AG09319 (cell line): ENCODE measurements at regions not wholly inside any gene's neighbourhood (a gene's known extent, or its start where the extent isn't known, plus 50 kb on each side); places are given as distances from the start of the nearest gene placed in this dataset.

Experiments used
- DNase-seq: peaks from one replicate; pipeline ENCODE4 v3.0.0-alpha.2; 2010; ENCODE audit warnings: low read depth; ENCODE audit errors: extremely low read depth
- TF ChIP-seq, protein P1 (sequence below): IDR thresholded peaks from 2 replicates; pipeline ENCODE4 v1.5.1; 2011; ENCODE audit warnings: low read depth, mild to moderate bottlenecking, inconsistent platforms, low read length, moderate library complexity

DNA sequence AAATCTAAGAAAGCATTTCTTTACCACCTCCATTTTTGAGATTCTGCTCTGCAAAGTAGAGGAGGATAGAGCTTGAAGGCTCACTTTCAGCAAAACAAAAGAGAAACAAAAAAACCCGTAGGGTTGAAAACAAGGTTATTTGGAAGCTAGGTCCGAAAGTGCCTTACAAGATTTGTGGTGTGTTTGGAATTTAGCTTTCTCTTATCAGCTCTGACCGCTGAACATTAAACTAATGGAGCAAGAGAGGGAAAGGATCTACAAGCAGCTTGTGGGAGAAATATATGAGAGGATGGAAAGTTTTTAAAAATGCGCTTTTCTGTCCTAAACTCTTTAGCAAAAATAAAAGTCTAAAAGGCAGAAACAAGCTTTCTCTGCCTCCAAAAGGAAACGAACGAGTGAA lies 545.5 kb downstream of the NTRK3 start:
- TF ChIP-seq, protein P1, sequence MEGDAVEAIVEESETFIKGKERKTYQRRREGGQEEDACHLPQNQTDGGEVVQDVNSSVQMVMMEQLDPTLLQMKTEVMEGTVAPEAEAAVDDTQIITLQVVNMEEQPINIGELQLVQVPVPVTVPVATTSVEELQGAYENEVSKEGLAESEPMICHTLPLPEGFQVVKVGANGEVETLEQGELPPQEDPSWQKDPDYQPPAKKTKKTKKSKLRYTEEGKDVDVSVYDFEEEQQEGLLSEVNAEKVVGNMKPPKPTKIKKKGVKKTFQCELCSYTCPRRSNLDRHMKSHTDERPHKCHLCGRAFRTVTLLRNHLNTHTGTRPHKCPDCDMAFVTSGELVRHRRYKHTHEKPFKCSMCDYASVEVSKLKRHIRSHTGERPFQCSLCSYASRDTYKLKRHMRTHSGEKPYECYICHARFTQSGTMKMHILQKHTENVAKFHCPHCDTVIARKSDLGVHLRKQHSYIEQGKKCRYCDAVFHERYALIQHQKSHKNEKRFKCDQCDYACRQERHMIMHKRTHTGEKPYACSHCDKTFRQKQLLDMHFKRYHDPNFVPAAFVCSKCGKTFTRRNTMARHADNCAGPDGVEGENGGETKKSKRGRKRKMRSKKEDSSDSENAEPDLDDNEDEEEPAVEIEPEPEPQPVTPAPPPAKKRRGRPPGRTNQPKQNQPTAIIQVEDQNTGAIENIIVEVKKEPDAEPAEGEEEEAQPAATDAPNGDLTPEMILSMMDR, result no peak

DNA sequence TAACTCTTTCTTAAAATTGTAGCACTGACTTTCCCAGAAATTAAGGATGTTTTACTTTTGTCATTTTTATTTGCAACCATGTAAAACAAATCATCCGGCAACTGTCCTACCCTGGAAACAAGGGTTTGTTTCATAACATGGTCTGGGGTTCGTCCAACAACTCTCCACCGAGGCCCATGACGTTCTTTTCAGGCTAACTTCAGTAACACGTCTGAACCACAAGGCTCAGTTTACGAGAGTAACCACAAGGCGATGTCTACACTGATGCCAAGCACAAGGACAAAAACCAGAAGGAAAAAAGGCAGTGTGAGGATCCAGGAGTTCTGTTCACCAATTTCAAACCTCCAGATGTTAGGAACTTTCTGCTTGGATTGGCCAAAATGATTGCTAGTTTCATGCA lies 546.1 kb downstream of the NTRK3 start:
- TF ChIP-seq, protein P1, result no peak

More for the DNA sequence above, 545.5 kb downstream of the NTRK3 start:
- no peak for DNase-seq

GRCh38 chr15:87707566-87708130 lies 548.9 kb downstream of the NTRK3 start:
- no peak for DNase-seq
- TF ChIP-seq, protein P1, result no peak

More for the DNA sequence above, 546.1 kb downstream of the NTRK3 start:
- no peak for DNase-seq

DNA sequence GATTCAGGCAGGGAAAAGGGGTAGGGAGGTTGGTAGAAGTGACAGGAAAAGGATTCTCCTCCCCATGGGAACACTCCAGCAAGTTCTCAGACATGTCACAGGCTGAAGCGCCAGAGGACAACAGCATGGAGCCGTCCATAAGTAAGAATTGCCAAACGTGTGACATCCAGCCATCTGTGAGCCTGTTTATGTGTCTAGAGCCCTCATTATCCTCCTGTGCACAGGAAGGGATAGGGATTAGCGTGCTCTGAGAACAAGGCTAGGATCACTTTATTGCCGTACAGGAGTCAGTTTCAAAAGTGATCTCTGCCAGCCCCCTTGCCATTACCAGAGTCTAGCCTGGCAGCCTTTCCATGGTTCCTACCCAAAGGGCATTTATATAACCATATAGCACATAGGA lies 549.5 kb downstream of the NTRK3 start:
- DNase-seq, result no peak
- TF ChIP-seq, protein P1, result no peak

DNA sequence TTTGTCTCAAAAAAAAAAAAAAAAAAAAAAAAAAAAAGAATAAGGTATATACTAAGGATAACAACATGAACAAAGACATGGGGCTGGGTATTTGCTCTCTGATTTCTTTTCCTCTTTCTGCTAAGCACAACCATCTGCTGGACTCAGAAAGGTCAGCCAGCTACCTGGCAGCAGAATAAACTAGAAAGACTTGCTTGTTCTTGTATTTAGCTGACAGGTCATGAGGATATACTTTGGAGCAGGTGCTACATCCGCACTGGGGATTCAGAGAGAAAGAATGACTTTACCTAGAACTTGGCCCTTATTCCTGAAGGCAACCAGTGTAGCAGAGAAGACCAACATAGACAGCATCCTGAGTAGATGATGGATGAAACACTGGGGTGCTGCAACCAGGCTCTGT lies 550.5 kb downstream of the NTRK3 start:
- TF ChIP-seq, protein P1, result no peak
- no peak for DNase-seq

DNA sequence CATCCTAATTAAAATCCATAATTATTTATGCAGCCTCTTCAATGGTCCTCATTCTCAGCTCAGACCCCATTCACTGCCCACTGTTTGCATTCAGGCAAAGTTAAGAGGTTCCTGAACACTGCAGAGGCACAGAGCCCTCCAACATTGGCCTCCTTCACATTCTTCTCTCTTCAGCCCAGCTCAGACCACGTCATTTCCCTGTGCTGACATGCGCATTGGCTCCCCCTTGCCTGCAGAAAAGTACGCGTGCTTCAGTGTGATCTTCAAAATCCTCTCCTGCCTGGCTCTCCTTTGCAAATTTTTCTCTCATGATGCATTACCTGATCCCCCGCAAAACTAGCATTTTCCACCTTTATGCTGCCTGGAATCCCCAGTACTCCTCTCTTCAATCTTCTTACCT lies 552.3 kb downstream of the NTRK3 start:
- DNase-seq, result no peak
- TF ChIP-seq, protein P1, result no peak

DNA sequence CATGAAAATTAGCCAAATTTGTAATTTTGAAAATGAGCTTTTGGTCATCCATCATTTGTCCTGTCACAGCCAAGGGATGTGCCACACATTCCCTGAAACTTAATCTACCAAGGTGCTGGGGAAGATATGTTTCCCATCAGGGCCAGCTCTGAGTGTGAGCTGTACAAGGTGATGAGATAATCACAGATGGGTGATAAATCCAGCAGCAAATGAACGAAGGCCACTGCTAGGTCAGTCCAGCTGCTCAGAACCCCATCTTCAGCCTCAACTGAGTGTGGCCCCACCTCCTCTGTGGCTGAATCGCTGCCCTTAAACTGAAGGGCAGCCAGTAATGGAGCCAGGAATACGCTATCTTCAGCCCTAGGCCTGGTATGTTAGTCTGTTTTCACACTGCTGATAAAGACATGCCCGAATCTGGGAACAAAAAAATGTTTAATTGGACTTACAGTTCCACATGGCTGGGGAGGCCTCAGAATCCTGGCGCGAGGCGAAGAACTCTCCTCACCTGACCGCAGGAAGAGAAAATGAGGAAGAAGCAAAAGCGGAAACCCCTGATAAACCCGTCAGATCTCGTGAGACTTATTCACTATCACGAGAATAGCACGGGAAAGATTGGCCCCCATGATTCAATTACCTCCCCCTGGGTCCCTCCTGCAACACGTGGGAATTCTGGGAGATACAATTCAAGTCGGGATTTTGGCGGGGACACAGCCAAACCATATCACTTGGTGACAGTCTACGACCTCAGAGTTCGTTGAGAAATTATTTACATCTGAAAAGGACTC lies 553.0 kb downstream of the NTRK3 start:
- TF ChIP-seq, protein P1, result no peak
- DNase-seq, result no peak
